ENCODE measurements at regions not wholly inside any gene's neighbourhood (a gene's known extent, or its start where the extent isn't known, plus 50 kb on each side); places are given as distances from the start of the nearest gene placed in this dataset.

GRCh38 chr16:77562497-77562896 is 127.7 kb upstream of the ADAMTS18 start:
- no peak overlapping the region for H3K4me3 ChIP-seq (ENCODE audit: low read depth, low read length)
- DNase-seq (ENCODE audit: low read depth) = no peak
- TF ChIP-seq, protein P1, sequence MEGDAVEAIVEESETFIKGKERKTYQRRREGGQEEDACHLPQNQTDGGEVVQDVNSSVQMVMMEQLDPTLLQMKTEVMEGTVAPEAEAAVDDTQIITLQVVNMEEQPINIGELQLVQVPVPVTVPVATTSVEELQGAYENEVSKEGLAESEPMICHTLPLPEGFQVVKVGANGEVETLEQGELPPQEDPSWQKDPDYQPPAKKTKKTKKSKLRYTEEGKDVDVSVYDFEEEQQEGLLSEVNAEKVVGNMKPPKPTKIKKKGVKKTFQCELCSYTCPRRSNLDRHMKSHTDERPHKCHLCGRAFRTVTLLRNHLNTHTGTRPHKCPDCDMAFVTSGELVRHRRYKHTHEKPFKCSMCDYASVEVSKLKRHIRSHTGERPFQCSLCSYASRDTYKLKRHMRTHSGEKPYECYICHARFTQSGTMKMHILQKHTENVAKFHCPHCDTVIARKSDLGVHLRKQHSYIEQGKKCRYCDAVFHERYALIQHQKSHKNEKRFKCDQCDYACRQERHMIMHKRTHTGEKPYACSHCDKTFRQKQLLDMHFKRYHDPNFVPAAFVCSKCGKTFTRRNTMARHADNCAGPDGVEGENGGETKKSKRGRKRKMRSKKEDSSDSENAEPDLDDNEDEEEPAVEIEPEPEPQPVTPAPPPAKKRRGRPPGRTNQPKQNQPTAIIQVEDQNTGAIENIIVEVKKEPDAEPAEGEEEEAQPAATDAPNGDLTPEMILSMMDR (conservative IDR thresholded peaks at IDR 0.05; ENCODE audit: low read depth, low read length) = no peak

DNA sequence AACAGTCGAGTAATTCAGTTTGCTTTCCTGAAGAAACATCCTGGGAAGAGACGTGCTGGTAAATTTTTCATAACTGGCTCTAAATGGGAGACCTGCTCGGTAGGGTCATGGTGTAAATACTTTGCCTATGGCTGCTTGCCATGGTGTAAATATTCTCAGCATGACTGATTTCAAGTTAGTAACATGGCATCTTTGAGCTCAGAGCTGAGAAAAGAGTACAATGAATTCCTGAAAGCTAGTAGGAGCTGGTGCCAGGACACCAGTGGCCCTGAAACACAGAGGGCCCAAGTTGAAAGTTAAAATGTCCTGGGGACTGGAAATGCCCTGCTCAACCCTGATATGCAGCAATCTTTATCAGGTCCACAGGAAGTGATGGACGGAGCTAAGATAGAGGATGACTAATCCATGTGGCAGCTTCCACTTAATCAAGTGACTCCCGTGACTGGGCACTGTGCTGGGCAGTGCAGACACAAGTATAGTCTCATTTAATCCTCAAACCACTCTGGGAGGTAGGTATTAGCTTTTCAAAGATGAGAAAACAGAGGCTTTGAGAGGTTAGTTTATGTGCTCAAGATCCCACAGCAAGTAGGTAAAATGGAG is 130.1 kb upstream of the ADAMTS18 start:
- TF ChIP-seq, protein P1 (conservative IDR thresholded peaks at IDR 0.05; ENCODE audit: low read depth, low read length) = no peak
- DNase-seq (ENCODE audit: low read depth) = peak; percentile 58
- no peak overlapping the region for H3K4me3 ChIP-seq (ENCODE audit: low read depth, low read length)

GRCh38 chr16:77569406-77569805 is 134.6 kb upstream of the ADAMTS18 start:
- DNase-seq (ENCODE audit: low read depth) = no peak
- TF ChIP-seq, protein P1 (conservative IDR thresholded peaks at IDR 0.05; ENCODE audit: low read depth, low read length) = no peak
- no peak overlapping the region for H3K4me3 ChIP-seq (ENCODE audit: low read depth, low read length)

DNA sequence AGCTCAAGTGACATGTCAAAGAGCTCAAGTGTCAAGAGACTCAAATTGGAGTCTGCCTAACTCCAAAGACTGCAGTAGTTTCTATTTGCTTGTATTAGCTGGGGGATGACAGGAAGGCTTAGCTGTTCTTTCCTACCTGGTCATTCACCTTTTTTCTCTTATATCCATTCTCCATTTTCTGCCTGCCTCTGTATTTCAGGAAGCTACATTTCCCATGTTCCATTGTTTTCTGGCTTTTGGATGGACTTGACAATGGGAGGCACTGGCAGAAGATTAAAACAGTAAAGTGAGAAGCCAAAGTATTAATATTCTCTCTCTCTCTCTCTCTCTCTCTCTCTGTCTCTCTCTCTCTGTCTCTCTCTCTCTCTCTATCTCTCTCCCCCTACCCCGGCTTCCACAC is 135.7 kb upstream of the ADAMTS18 start:
- TF ChIP-seq, protein P1 (conservative IDR thresholded peaks at IDR 0.05; ENCODE audit: low read depth, low read length) = no peak
- H3K4me3 ChIP-seq (ENCODE audit: low read depth, low read length) = no peak overlapping the region
- no peak for DNase-seq (ENCODE audit: low read depth)

DNA sequence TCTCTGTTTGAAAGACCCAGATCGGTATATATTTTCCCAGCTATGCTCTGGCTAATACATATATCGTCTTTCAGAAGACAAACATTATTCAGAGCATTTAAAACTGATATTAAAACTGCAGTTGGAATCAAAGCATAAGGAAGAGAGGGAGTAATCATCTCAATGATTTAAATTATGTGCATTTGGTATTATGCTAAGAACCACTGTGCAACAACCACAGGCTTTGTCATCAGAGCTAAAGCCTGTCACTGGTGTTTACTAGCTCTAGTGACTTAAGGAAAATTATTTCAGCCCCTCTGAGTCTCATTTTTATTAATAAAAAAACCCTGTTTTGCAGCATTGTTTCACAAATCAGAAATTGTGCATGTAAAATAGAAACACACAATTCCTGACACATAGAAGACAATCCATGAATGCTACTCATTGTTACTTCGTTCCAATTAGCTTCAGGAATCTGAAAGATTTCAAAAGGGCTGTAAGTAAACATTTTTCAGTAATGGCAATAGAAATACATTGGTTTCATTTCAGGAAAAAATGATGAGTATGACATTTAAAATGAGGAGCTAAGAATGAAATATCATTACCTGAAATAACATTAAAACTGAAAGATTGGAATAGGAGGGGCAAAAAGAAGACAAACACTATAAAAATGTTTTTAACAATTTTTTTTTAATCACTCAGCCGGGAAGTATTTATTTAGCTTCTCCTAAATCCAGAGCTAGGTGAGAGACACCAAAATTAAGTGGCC is 136.5 kb upstream of the ADAMTS18 start:
- no peak for DNase-seq (ENCODE audit: low read depth)
- no peak overlapping the region for H3K4me3 ChIP-seq (ENCODE audit: low read depth, low read length)
- TF ChIP-seq, protein P1 (conservative IDR thresholded peaks at IDR 0.05; ENCODE audit: low read depth, low read length) = no peak

GRCh38 chr16:77574867-77575624 is 140.2 kb upstream of the ADAMTS18 start:
- H3K4me3 ChIP-seq (ENCODE audit: low read depth, low read length) = no peak overlapping the region
- peak; percentile 45 for DNase-seq (ENCODE audit: low read depth)
- TF ChIP-seq, protein P1 (conservative IDR thresholded peaks at IDR 0.05; ENCODE audit: low read depth, low read length) = no peak

Data from epithelial cell of proximal tubule (primary cell).